Eye (tissue), 1 donor: ENCODE measurements at regions not wholly inside any gene's neighbourhood (a gene's known extent, or its start where the extent isn't known, plus 50 kb on each side); places are given as distances from the start of the nearest gene placed in this dataset.

Experiments used
- DNase-seq: peaks from one replicate; pipeline ENCODE4 v3.0.0-alpha.2; 2015

DNA sequence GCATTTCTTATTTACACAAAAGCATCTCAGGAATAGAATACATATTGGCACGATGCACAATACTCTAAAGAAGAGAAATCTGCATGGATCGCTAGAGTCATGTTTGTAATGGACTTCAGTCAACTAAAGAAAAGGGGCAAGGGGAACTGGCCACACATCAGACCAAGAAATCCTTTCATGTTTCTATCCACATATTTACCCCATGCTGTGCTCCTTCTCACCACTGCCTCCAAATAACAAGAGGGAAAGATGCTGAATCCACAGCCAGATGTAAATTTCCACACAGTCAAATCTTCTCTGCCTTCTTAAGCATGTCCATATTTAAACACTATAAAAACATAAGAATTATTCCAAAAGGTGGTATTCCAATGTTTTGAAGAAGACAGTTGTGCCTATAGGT lies 67.6 kb downstream of the COX18 start:
- DNase-seq: no peak

DNA sequence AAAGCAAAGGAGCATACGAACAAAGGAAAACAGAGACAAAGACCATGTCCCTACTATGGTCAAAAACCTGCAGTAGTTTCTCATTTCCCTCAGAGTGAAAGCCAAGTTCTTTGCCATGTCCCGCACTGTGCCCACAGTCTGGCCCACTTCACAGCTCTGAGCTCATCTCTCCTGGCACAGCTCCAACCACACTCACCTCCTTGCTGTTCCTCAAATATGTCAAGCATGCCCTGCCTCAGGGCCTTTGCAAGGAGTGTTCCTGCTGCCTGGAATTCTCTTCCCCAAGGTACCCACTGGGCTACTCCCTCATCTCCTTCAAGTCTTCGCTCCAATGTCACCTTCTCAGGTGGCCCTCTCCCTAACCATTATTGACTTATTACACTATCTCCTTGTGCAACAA lies 72.1 kb downstream of the COX18 start:
- no peak for DNase-seq

DNA sequence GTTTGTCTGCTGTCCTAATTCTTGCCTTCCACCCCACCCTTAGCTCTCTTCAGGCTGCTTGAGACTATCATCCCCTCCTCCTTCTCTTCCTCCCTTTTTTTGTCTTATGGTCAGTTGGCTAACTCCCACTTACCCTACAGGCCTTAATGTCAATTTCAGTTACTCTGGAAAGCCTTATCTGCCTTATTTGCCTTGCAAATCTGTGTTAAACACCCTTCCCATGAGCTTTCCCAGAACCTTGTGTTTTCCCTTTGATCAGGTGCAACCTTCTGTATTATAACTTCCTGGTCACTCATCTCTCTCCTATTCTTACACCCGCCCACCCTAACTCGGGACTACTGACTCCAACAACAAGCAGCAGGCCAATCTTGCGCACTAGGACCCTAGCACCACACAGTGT lies 74.8 kb downstream of the COX18 start:
- no peak for DNase-seq

GRCh38 chr4:72993876-72994275 lies 75.6 kb downstream of the COX18 start:
- no peak for DNase-seq

- no peak for DNase-seq
Measured at GRCh38 chr4:72991873-72992272, 77.6 kb downstream of the COX18 start.

- DNase-seq: no peak
Measured at GRCh38 chr4:72987741-72988729, 81.5 kb downstream of the COX18 start.

DNA sequence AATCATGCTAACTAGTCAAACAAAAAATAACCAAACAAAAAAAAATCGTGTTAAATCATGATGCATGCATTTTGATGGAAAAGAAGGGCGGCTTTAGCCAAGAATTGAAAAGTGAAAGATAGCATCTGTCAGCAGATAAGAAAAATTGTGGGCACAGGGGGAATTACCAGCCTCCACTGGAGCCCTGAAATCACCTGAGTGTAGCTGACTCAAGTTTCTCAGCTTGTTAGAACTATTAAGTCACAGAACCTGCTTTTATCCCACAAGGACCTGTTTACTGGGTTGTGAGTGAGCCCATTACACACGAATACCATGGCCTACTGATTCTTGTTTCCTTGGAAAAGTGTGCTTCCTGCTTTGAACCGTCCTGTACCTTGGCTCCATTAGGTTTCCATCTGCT lies 85.2 kb downstream of the COX18 start:
- DNase-seq: no peak

GRCh38 chr4:72983709-72984108 lies 85.8 kb downstream of the COX18 start:
- no peak for DNase-seq

DNA sequence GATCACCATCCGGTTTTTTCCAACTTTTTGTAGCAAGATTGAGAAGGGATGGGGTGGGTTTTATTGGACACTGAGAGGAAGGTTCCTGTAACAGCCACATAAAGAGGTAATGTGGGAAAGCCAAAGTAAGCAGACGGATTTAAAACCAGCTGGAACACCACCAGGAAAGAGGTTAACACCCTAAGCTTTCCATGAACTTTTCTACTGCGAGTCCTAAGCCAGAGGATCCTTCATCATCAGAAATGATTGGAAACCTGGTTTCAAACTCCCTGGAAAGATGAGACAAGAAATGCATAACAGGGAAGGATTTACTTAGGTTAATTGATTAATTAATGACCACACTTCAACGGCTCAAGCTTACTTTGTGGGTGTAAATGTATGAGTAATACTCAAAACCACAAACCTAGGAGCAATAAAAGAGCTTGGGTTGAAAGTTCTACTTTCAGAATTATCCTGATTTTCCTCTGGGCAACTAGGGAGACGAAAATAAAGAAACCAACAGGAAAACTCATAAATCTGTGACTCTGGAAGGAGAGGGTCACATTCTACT lies 91.5 kb downstream of the COX18 start:
- no peak for DNase-seq

- DNase-seq: peak; percentile 6
Measured at GRCh38 chr4:72975488-72975784, 94.1 kb downstream of the COX18 start.

GRCh38 chr4:72974694-72975487 lies 94.6 kb downstream of the COX18 start:
- peak; percentile 6 for DNase-seq

GRCh38 chr4:72971572-72971971 lies 97.9 kb downstream of the COX18 start:
- DNase-seq: no peak

- no peak for DNase-seq
Measured at GRCh38 chr4:72970756-72971155, 98.8 kb downstream of the COX18 start.

GRCh38 chr4:72969976-72970375 lies 99.5 kb downstream of the COX18 start:
- peak; percentile 38 for DNase-seq

- no peak for DNase-seq
Measured at GRCh38 chr4:72966652-72967051, 102.9 kb downstream of the COX18 start.

DNA sequence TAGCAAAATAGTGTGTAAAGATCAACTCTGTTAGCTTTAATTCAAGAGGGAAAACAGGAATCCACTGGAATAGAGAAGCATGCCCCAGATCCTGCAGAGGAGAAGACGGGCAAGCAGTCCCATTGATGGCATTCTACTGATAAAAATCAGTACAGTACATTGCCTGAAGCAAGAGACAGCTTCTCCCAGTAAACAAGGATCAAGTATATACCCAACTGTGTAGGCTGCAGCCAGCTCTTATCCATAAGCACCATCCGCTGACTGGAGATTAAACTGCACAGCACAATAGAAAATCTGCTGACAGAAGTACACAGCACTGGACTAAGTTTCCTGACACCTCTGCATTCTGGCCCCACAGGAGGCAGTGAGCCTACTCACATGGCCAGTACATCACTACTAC lies 110.1 kb downstream of the COX18 start:
- DNase-seq: no peak

- DNase-seq: no peak
Measured at GRCh38 chr4:72954811-72955210, 114.7 kb downstream of the COX18 start.

- no peak for DNase-seq
Measured at GRCh38 chr4:72953571-72953970, 115.9 kb downstream of the COX18 start.

GRCh38 chr4:72951628-72952027 lies 117.9 kb downstream of the COX18 start:
- DNase-seq: no peak

GRCh38 chr4:72951147-72951546 lies 118.4 kb downstream of the COX18 start:
- DNase-seq: no peak

DNA sequence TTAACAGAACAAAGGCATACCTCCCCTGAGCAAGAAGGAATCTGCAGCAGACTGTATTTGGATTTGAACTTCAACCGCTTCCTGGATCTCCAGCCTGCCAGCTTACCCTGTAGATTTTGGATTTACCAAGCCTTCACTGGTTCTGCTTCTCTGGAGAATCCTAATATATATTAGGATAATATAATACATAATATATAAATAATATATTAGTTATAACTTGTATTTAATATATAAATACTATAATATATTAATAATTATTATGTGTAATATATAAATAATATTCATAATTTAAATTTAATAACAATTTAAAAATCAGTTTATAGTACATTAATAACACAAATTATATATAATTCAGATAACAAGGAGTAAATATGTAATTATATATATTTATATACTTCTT lies 121.4 kb downstream of the COX18 start:
- no peak for DNase-seq

DNA sequence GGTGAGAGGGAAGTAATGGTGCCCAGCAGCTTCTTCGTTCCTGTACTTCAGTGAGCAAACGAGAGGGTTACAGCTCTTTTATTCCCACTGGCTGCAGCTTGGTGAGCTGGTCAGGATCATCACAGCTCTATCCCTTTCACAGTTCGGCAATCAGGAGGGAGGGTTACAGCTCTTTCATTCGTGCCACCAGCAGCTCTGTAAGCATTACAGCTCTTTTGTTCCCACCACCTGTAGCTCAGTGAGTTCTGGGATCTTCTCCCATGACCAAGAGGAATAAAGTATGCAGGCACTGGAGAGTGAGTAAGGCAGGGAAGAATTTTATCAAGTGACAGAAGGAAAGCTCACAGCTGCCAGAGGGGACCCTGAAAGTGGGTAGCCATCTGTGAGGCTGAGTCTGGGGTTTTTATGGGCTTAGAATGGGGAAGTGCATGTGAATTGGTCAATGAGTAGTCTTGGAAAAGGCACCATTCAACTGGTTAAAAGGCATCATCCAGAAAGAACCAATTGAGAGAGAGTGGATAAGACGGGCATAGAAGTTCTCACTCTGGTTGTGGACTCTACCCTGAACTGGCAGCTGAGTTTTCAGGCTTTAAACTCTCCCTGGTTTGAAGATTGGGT lies 123.7 kb downstream of the COX18 start:
- DNase-seq: no peak

DNA sequence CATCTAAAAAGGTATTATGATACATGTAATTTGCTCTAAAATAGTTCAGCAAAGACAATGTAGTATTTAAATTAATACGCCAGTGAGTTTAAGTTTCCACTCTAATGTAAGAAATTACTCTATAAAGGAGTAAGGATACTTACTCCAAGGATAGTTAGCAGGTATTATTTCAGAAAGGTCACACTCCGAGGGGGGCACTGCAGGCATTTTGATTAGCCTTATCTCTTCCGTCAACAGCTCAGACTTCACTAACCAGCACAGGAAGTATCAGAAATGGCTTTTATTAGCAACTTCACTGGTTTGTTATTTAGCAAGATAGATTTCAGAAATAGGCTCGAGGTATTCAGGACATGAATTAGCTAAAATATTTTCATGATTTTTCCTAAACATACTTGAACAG lies 127.0 kb downstream of the COX18 start:
- DNase-seq: no peak
